Neuronal stem cell (in vitro differentiated cells): ENCODE measurements at regions not wholly inside any gene's neighbourhood (a gene's known extent, or its start where the extent isn't known, plus 50 kb on each side); places are given as distances from the start of the nearest gene placed in this dataset.

Experiments
- DNase-seq: peaks from one replicate; pipeline ENCODE4 v3.0.0-alpha.2; 2013; ENCODE audit warnings: low spot score
- H2AFZ ChIP-seq: one replicate; pipeline ENCODE4 v1.6.1; 2013; ENCODE audit warnings: mild to moderate bottlenecking, low read length, inconsistent platforms
- H2AK5ac ChIP-seq: 2 replicates; pipeline ENCODE4 v1.6.1; 2013; ENCODE audit warnings: low read depth, mild to moderate bottlenecking, inconsistent platforms, low read length, moderate library complexity, mixed read lengths
- H2BK120ac ChIP-seq: 2 replicates; pipeline ENCODE4 v1.6.1; 2013; ENCODE audit warnings: low read depth, mild to moderate bottlenecking, inconsistent platforms, low read length, moderate library complexity, mixed read lengths
- H2BK12ac ChIP-seq: one replicate; pipeline ENCODE4 v1.6.1; 2013; ENCODE audit warnings: low read length, inconsistent platforms
- H2BK15ac ChIP-seq: 2 replicates; pipeline ENCODE4 v1.6.1; 2013; ENCODE audit warnings: mild to moderate bottlenecking, low read length, inconsistent platforms, mixed read lengths
- H2BK5ac ChIP-seq: one replicate; pipeline ENCODE4 v1.6.1; 2013; ENCODE audit warnings: inconsistent platforms, mild to moderate bottlenecking, low read length, moderate library complexity
- H3K14ac ChIP-seq: one replicate; pipeline ENCODE4 v1.6.1; 2013; ENCODE audit warnings: low read length, inconsistent platforms
- H3K18ac ChIP-seq: 2 replicates; pipeline ENCODE4 v1.6.1; 2013; ENCODE audit warnings: low read length, inconsistent platforms
- H3K23ac ChIP-seq: 2 replicates; pipeline ENCODE4 v1.6.1; 2013; ENCODE audit warnings: low read depth, mild to moderate bottlenecking, mixed read lengths, low read length, inconsistent platforms; ENCODE audit not compliant: poor library complexity
- H3K27ac ChIP-seq: replicated peaks from 3 replicates; pipeline ENCODE4 v1.5.1; 2013; ENCODE audit warnings: low read length, inconsistent platforms
- H3K27me3 ChIP-seq, 3 experiments: 2 replicates each; pipeline ENCODE4 v1.6.1; 2013; ENCODE audit warnings: low read length in 3 of 3, mild to moderate bottlenecking in 2 of 3, inconsistent platforms in 1 of 3, low read depth in 1 of 3, mixed read lengths in 1 of 3, moderate library complexity in 1 of 3; ENCODE audit not compliant: control insufficient read depth in 3 of 3, insufficient read depth in 3 of 3
- H3K36me3 ChIP-seq, 2 donors: replicated peaks in 1 of 2; 2 replicates each; pipeline ENCODE4 v1.6.1; 2013; ENCODE audit warnings: low read length in 2 of 2; ENCODE audit not compliant: control insufficient read depth in 2 of 2, insufficient read depth in 2 of 2
- H3K4ac ChIP-seq: 2 replicates; pipeline ENCODE4 v1.6.1; 2013; ENCODE audit warnings: inconsistent platforms, mild to moderate bottlenecking, low read length, moderate library complexity
- H3K4me1 ChIP-seq, 2 donors: 1 replicate in 1 of 2; 2 replicates in 1 of 2; pipeline ENCODE4 v1.6.1; 2013; ENCODE audit warnings: low read length in 2 of 2, low read depth in 1 of 2; ENCODE audit not compliant: control insufficient read depth in 2 of 2, insufficient read depth in 1 of 2
- H3K4me2 ChIP-seq: one replicate; pipeline ENCODE4 v1.6.1; 2013; ENCODE audit warnings: mild to moderate bottlenecking, low read length, inconsistent platforms; ENCODE audit not compliant: insufficient read depth, poor library complexity, severe bottlenecking
- H3K4me3 ChIP-seq, 2 donors: 2 replicates each; pipeline ENCODE4 v1.5.1; 2013; ENCODE audit warnings: low read length in 2 of 2, mild to moderate bottlenecking in 2 of 2, inconsistent platforms in 1 of 2, moderate library complexity in 1 of 2
- H3K79me1 ChIP-seq: one replicate; pipeline ENCODE4 v1.6.1; 2013; ENCODE audit warnings: low read depth, mild to moderate bottlenecking, inconsistent platforms, low read length, moderate library complexity
- H3K9ac ChIP-seq: one replicate; pipeline ENCODE4 v1.6.1; 2013; ENCODE audit warnings: mild to moderate bottlenecking, low read depth, low read length, inconsistent platforms; ENCODE audit not compliant: poor library complexity
- H3K9me3 ChIP-seq, 2 donors: replicated peaks in 1 of 2; 2 replicates each; pipeline versions ENCODE3 to v1.6.1; 2013; ENCODE audit warnings: low read length in 2 of 2, mild to moderate bottlenecking in 2 of 2, inconsistent platforms in 1 of 2, low read depth in 1 of 2, mixed read lengths in 1 of 2, moderate library complexity in 1 of 2; ENCODE audit not compliant: control insufficient read depth in 2 of 2, insufficient read depth in 1 of 2
- H4K8ac ChIP-seq: one replicate; pipeline ENCODE4 v1.6.1; 2013; ENCODE audit warnings: low read depth, mild to moderate bottlenecking, inconsistent platforms, low read length, moderate library complexity
- H4K91ac ChIP-seq: one replicate; pipeline ENCODE4 v1.6.1; 2013; ENCODE audit warnings: low read length, low read depth, mild to moderate bottlenecking, inconsistent platforms; ENCODE audit not compliant: poor library complexity
- WGBS, 2 donors: extraction: QIAGEN DNeasy Blood & Tissue Kit; methylation state at CpG; one replicate each; pipeline ENCODE4 v1.1.7; 2013; ENCODE audit warnings: missing lambda C conversion rate in 2 of 2, mixed read lengths in 1 of 2; ENCODE audit not compliant: insufficient read length in 2 of 2, insufficient replicate concordance in 1 of 2; ENCODE audit errors: extremely low coverage in 2 of 2; 5-methylcytosine and 5-hydroxymethylcytosine counted together

GRCh38 chr9:75582870-75583269 lies 307.6 kb upstream of the PCSK5 start:
- Histone ChIP-seq H3K9ac (no peak overlapping the region), H3K4me3 (no peak overlapping the region), H3K4me2 (no peak overlapping the region), H3K79me1 (no peaks in the 10 kb centered on the region), H4K8ac (no peak overlapping the region), H3K18ac (no peak overlapping the region), H3K27ac (no peak overlapping the region), H3K9me3 (no peaks in the 10 kb centered on the region), H3K27me3 (no peaks in the 10 kb centered on the region), H3K4ac (no peak overlapping the region), H2BK12ac (no peak overlapping the region), H3K36me3 (no peaks in the 10 kb centered on the region), H4K91ac (no peak overlapping the region), H3K23ac (no peak overlapping the region), H2BK15ac (no peak overlapping the region), H2BK120ac (no peak overlapping the region), H3K4me1 (no peaks in the 10 kb centered on the region), H3K14ac (no peak overlapping the region), H2AFZ (no peak overlapping the region), H2BK5ac (no peak overlapping the region), H2AK5ac (no peak overlapping the region)
- no peak for DNase-seq
- no CpG with 5 or more reads among the region's 2 CpGs for WGBS, 2 donors

GRCh38 chr9:75588808-75589207 lies 301.7 kb upstream of the PCSK5 start:
- Histone ChIP-seq H3K27ac (no peak overlapping the region), H3K23ac (no peak overlapping the region), H3K36me3 (no peaks in the 10 kb centered on the region), H4K8ac (no peak overlapping the region), H2BK120ac (no peak overlapping the region), H3K4me1 (no peaks in the 10 kb centered on the region), H2AFZ (no peak overlapping the region), H3K18ac (no peak overlapping the region), H2BK12ac (no peak overlapping the region), H2AK5ac (no peak overlapping the region), H2BK5ac (no peak overlapping the region), H2BK15ac (no peak overlapping the region), H3K27me3 (no peaks in the 10 kb centered on the region), H3K4me2 (no peak overlapping the region), H3K9me3 (no peaks in the 10 kb centered on the region), H3K79me1 (no peaks in the 10 kb centered on the region), H4K91ac (no peak overlapping the region), H3K14ac (no peak overlapping the region), H3K4me3 (no peak overlapping the region), H3K4ac (no peak overlapping the region), H3K9ac (no peak overlapping the region)
- no peak for DNase-seq
- no CpG with 5 or more reads among the region's 2 CpGs for WGBS, 2 donors

GRCh38 chr9:75589497-75589896 lies 301.0 kb upstream of the PCSK5 start:
- H4K8ac ChIP-seq: no peak overlapping the region
- no peak overlapping the region for H2BK15ac ChIP-seq
- H3K4me2 ChIP-seq: no peak overlapping the region
- H3K14ac ChIP-seq: no peak overlapping the region
- H2BK5ac ChIP-seq: no peak overlapping the region
- no peak overlapping the region for H2BK120ac ChIP-seq
- no peak overlapping the region for H3K4ac ChIP-seq
- no peaks in the 10 kb centered on the region for H3K79me1 ChIP-seq
- H3K9me3 ChIP-seq: peaks cover 0 to 1% of the 10 kb centered on the region in 2 donors
- no peak overlapping the region for H3K23ac ChIP-seq
- no peak for DNase-seq
- no peaks in the 10 kb centered on the region for H3K36me3 ChIP-seq
- H3K18ac ChIP-seq: no peak overlapping the region
- H3K9ac ChIP-seq: no peak overlapping the region
- no peaks in the 10 kb centered on the region for H3K4me1 ChIP-seq
- no peak overlapping the region for H3K4me3 ChIP-seq
- no peak overlapping the region for H2AK5ac ChIP-seq
- no peak overlapping the region for H2BK12ac ChIP-seq
- no CpG with 5 or more reads among the region's 2 CpGs for WGBS, 2 donors
- no peaks in the 10 kb centered on the region for H3K27me3 ChIP-seq
- no peak overlapping the region for H4K91ac ChIP-seq
- no peak overlapping the region for H3K27ac ChIP-seq
- H2AFZ ChIP-seq: no peak overlapping the region

GRCh38 chr9:75591972-75592371 lies 298.5 kb upstream of the PCSK5 start:
- Histone ChIP-seq H3K79me1 (no peaks in the 10 kb centered on the region), H2BK15ac (no peak overlapping the region), H3K4me2 (no peak overlapping the region), H3K27me3 (no peaks in the 10 kb centered on the region), H3K23ac (no peak overlapping the region), H4K8ac (no peak overlapping the region), H2BK120ac (no peak overlapping the region), H3K14ac (no peak overlapping the region), H3K4me1 (no peaks in the 10 kb centered on the region), H3K27ac (no peak overlapping the region), H3K9ac (no peak overlapping the region), H3K4ac (no peak overlapping the region), H3K4me3 (no peak overlapping the region), H2BK12ac (no peak overlapping the region), H2AFZ (no peak overlapping the region), H2AK5ac (no peak overlapping the region), H3K36me3 (no peaks in the 10 kb centered on the region), H3K9me3 (peaks cover 0 to 1% of the 10 kb centered on the region in 2 donors), H2BK5ac (no peak overlapping the region), H4K91ac (no peak overlapping the region), H3K18ac (no peak overlapping the region)
- DNase-seq: no peak
- WGBS, 2 donors: no CpG with 5 or more reads among the region's 3 CpGs
